Thyroid gland (tissue), 4 donors: ENCODE measurements at regions not wholly inside any gene's neighbourhood (a gene's known extent, or its start where the extent isn't known, plus 50 kb on each side); places are given as distances from the start of the nearest gene placed in this dataset.

Source experiments
- POLR2A ChIP-seq, 2 donors: fragments of 450-650 bp; IDR thresholded peaks; one replicate each; pipeline ENCODE4 v1.6.1; 2017; ENCODE audit warnings: antibody characterized with exemption in 2 of 2, mild to moderate bottlenecking in 2 of 2, moderate library complexity in 1 of 2
- TF ChIP-seq, protein P1 (sequence below), 6 experiments: fragments of 200-600 bp in 3 of 6; fragments of 450-650 bp in 3 of 6; sonication (generic) in 3 of 6; IDR thresholded peaks; one replicate each; pipeline ENCODE4 v1.5.1; 2016 to 2019; ENCODE audit warnings: antibody characterized with exemption in 6 of 6, mild to moderate bottlenecking in 2 of 6, inconsistent platforms in 1 of 6, moderate library complexity in 1 of 6

GRCh38 chrX:134718966-134719317 lies 60.7 kb upstream of the PLAC1 start:
- TF ChIP-seq, protein P1, sequence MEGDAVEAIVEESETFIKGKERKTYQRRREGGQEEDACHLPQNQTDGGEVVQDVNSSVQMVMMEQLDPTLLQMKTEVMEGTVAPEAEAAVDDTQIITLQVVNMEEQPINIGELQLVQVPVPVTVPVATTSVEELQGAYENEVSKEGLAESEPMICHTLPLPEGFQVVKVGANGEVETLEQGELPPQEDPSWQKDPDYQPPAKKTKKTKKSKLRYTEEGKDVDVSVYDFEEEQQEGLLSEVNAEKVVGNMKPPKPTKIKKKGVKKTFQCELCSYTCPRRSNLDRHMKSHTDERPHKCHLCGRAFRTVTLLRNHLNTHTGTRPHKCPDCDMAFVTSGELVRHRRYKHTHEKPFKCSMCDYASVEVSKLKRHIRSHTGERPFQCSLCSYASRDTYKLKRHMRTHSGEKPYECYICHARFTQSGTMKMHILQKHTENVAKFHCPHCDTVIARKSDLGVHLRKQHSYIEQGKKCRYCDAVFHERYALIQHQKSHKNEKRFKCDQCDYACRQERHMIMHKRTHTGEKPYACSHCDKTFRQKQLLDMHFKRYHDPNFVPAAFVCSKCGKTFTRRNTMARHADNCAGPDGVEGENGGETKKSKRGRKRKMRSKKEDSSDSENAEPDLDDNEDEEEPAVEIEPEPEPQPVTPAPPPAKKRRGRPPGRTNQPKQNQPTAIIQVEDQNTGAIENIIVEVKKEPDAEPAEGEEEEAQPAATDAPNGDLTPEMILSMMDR (IDR thresholded peaks at IDR 0.05) = no peak
- TF ChIP-seq POLR2A (IDR thresholded peaks at IDR 0.05) = no peak
